ENCODE measurements at regions not wholly inside any gene's neighbourhood (a gene's known extent, or its start where the extent isn't known, plus 50 kb on each side); places are given as distances from the start of the nearest gene placed in this dataset.

DNA sequence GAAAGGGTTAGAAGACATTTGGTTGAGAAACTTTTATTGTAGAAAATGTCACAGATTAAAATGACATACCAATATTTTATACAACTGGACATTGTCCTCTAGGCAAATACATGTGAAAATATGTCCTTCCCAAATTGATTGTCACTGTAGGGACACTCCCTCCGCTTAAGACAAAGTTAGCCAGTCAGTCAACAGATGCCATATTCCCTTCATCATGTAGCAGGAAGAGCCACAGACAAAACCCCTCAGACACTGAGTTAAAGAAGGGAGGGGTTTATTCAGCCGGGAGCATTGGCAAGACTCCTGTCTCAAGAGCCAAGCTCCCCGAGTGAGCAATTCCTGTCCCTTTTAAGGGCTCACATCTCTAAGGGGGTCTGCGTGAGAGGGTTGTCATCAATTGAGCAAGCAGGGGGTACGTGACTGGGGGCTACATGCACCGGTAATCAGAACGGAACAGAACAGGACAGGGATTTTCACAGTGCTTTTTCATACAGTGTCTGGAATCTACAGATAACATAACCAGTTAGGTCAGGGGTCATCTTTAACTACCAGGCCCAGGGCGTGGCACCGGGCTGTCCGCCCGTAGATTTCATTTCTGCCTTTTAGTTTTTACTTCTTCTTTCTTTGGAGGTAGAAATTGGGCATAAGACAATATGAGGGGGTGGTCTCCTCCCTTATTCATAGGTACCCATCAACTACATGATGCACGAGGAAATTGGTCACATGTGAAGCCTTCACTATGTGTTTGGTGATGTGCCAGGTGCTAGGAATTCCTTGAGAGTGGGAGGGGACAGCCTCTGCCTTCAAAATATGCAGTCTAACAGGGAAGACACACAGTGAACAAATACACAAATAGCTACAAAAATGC lies 155.7 kb upstream of the CDYL start:
- no peak for DNase-seq

DNA sequence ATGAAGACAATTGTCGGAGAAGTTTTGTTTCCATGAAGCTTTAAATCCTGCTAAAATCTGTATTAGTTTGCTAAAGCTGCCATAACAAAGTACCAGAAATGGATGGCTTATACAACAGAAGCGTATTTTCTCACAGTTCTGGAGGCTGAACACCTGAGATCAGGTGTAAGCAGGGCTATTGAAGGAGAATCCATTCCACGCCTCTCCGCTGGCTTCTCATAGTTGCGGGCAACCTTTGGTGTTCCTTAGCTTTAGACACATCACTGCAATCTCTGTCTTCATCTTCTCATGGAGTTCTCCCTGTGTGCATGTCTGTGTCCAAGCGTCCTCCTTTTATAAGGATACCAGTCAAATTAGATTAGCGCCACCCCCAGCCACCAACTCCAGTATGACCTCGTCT lies 159.9 kb upstream of the CDYL start:
- DNase-seq, result no peak

DNA sequence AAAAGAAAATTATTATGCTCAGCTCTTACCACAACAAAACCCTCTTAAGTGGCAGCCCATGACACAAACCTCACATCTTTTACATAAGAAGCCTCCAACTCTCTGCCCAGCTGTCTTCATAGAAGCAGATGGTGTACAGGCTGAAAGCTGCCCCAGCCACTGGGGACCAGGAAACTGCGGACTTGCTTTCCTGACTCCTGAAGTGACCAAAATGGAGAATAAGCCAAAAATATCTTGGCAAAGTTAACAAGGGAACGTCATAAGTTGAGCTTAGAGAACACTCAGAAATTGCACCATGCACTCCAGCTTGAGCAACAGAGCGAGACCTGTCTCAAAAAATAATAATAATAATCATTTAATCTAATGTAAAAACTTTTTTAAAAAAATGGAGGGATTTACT lies 160.3 kb upstream of the CDYL start:
- DNase-seq, result no peak

DNA sequence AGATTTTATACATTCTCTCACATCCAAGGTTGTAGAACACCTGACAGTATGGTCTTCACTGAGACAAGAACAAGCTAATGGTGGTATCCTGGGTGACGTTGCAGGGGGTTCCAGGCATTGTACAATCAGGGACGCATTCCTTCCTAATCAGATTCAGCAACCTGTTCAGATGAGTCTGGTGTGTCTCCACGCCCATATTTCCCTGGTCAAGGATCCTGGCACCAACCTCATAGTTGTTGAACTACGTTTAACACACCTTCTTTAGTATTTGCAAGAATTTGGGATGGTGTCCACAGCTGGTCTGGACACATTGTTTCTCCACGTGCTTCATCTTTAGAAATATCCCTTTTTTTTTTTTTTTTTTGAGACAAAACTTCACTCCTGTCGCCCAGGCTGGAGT lies 161.0 kb upstream of the CDYL start:
- DNase-seq, result no peak

DNA sequence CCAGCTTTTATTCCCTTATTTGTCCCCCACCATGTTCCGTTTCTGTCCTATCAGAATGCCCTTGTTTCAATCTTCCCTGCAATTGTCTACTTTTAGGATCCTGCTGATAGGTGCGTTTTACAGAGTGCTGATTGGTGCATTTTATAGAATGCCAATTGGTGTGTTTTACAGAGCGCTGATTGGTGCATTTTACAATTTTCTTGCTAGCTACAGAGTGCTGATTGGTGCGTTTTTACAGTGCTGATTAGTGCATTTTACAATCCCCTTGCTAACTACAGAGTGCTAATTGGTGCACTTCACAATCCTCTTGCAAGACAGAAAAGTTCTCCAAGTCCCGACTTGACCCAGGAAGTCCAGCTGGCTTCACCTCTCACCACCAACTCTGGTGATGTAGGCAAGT lies 161.6 kb upstream of the CDYL start:
- DNase-seq, result no peak

DNA sequence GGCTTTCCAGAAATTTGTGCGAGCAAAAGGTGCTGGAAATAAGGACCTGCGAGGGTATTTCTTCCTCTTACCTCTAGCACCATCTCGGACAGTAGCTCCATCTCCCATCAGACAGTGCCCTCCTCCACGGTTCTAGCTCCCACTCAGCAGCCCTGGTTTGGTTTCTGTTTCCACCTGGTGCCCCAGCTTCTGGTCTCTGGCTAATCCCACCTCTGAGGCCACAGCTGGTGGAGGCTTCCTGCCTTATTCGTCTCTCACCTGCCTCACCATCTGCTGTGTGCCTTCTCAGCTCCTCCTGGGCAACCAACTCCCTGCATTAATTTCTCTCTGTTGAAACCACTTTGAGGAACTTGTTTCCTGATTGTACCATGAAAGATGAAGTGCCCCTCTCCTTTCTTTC lies 162.4 kb upstream of the CDYL start:
- no peak for DNase-seq

GRCh38 chr6:4613381-4613780 lies 162.8 kb upstream of the CDYL start:
- DNase-seq, result no peak

DNA sequence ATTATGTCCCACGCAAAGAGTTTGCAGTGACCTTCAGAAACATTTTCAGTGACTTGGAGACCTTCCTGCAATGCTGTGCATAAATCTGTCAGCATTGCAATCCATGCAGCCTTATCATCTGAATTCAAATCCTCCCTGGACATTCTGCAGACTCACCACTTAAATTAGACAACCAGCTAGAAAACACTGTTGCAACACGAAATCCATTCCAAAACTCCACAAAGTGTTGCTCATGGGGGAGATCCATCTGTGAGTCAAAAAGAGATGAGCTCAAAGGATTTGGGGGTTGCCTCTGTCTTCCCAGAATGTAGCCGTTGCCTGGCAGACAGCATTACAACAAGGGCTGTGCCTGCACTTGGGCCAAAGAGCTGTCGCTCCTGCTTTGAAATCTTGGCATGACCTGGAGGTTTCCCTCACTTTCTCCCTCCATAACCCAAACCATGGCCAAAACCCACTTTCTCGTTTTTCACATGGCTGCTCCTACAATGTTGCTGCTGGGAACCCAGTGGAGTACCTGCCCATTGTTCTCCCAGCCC lies 163.5 kb upstream of the CDYL start:
- DNase-seq, result peak in 2 of 58 donors; percentile 5 to 9

GRCh38 chr6:4611429-4612129 lies 164.6 kb upstream of the CDYL start:
- DNase-seq, result no peak

GRCh38 chr6:4610256-4610655 lies 165.9 kb upstream of the CDYL start:
- peak in 5 of 58 donors; percentile 5 to 14 (median 9) for DNase-seq

DNA sequence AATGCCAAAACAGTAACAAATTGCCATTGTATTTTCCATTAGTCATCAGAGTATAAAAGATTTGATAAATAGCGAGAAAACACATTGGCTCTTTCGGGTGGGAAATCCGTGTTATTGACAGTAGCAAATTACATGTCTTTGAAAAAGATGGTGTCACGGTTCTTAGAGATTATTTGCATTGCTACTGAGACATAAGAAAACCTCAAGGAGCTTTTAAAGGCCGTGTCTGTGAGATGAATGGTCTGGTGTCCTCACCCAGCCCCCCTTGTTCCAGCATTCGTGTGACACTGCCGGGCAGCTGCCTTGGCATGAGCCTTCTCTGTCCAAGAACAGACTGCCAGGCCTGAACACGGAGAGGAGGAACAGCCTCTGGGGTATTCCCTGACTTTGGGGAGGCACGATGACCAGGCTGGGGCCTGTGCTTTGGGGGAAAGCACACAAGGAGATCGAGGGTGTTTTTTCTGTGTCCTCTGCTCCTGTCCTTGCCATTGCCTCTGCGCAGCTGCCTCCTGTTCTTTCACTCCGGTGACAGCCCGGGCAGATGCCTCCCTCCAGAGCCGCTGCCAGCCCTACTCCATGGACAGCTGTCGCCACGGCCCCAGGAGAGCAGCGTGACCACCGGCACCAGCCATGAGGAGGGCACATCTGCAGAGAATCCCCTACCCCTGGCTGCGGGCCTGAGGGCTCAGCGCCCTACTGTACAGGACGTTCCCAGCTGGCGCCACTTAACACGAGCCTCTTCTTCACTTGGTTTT lies 167.7 kb upstream of the CDYL start:
- peak in 54 of 58 donors; percentile 14 to 94 (median 68) for DNase-seq

DNA sequence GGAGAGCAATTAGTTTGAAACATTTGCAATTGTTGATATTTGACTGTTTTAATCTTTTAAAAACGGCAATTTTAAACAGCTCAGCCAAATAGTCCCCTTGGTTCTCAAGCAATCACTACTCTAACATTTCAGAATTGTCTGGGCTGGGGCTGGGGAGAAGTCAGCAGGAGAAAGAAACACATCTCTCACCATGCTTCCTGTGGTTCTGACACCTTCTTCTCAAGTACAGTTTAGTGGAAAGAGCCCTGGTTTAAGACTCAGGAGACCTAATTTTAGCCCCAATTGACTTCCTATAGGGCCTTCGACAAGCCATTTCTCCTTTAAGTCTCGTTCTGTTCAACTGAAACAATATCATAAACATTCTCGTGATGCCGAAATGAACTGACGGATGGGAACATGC lies 168.4 kb upstream of the CDYL start:
- DNase-seq, result peak in 2 of 58 donors; percentile 13 to 36

DNA sequence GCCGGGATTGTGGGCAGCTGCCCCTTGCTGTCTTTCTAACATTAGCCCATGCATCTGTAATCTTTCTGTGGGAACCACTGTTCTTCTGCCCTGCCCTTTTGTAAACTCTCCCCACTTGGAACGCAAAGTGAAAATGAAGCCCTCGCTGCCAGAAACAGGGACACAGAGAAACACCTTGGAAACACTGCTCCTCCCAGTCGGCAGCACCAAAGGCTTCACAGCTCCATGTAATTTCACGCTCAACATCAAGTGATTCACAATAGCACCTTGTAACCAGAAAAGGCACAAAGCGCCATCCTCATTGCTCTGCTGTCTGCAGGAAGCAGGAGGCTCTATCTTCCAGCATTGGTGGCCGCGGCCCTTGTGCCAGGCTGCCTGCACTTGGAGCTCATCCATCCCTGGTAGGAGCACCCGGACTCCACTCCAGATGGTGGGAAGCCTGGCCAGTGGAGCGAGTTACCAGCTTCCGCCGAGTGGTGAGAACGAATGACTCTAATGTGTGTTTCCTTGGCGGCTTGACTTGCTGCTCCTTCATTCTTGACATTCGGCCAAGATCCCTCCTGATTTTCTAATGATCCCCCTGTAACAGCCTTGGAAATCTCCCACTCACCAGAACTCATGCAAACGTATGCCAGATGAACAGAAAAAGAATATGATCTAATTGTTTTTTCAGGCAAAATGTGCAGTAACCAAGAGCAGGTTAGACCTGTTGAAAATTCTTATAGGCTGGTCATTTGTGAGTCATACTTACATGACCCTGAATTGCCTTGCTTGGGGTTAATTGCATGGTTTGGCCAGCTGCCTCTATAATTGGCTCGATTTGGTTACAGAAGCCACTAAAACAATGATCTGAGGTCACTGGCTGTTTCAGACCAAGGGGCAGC lies 169.1 kb upstream of the CDYL start:
- peak in 56 of 58 donors; percentile 6 to 77 (median 50) for DNase-seq

- DNase-seq, result no peak
Observed at GRCh38 chr6:4606016-4606415, 170.2 kb upstream of the CDYL start.

- no peak for DNase-seq
Observed at GRCh38 chr6:4603856-4604369, 172.3 kb upstream of the CDYL start.

- no peak for DNase-seq
Observed at GRCh38 chr6:4603291-4603690, 172.9 kb upstream of the CDYL start.

DNA sequence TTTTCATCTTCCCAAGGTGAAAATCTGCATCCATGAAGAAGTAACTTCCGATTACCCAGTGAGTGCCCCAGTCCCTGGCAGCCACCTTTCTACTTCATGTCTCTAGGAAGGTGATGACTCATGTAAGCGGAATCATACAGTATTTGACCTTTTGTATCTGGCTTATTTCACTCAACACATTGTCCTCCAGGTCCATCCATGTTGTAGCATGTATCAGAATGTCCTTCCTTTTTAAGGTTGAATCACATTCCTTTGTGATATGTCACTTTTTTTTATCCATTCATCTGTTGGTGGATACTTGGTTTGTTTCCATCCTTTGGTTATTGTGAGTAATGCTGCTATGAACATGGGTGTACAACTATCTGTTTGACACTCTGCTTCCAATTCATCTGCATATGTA lies 176.3 kb upstream of the CDYL start:
- DNase-seq, result no peak

GRCh38 chr6:4598384-4598995 lies 177.7 kb upstream of the CDYL start:
- no peak for DNase-seq

GRCh38 chr6:4593951-4594350 lies 182.3 kb upstream of the CDYL start:
- no peak for DNase-seq

DNA sequence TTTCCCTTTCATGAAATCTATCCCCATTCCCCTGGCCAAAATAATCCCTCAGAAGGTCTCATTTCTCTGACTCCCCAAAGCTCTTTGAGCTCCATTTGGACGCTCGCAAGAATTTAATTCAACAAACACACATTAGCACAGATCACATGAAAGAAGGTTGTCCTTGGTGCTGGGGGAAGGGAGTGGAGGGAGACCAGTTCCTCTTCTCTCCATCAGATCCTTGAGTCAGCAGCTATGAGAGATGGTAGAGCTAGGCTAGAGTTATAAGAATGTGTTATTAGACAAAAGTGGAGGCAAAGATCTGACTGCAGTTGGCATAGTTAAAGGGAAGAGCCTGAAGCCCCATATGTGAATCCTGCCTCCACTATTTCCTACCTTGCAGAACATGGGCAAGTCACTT lies 184.2 kb upstream of the CDYL start:
- no peak for DNase-seq

Data from anterior cingulate cortex (tissue), 58 donors.